HepG2 (cell line): ENCODE measurements at regions not wholly inside any gene's neighbourhood (a gene's known extent, or its start where the extent isn't known, plus 50 kb on each side); places are given as distances from the start of the nearest gene placed in this dataset.

Experiments used
- ATAC-seq: fragments of 200-7000 bp; cut with Tn5 transposase; 3 replicates; pipeline ENCODE4 v1.9.1; 2020; ENCODE audit warnings: mild to moderate bottlenecking, moderate library complexity
- BruUV-seq: library from RNA; stranded (reverse); fragments of 400-500 nt; replicated peaks from 2 replicates; lab custom pipeline; 2021; lab: Mats Ljungman, UMichigan
- CTCF ChIA-PET: fragments of 300-600 bp; formaldehyde crosslinking; extraction: SDS; loops from one replicate; lab custom pipeline; 2021; ENCODE audit warnings: low total read pairs, inconsistent platforms, low intra/inter-chr PET ratio; lab: Yijun Ruan, JAX
- POLR2A ChIA-PET: fragments of 350-600 bp; sonication (Branson Sonifier 250); formaldehyde crosslinking; loops from one replicate; lab custom pipeline; 2020; ENCODE audit warnings: antibody characterized with exemption, inconsistent platforms; lab: Yijun Ruan, JAX
- DNase-seq: peaks from one replicate; pipeline ENCODE4 v3.0.0-alpha.2; 2015; ENCODE audit warnings: low spot score
- FAIRE-seq: peaks from 3 replicates; lab custom pipeline; 2011; peaks lifted over from hg19 to GRCh38; lab: Jason Lieb, UNC
- H2AFZ ChIP-seq: one replicate; pipeline ENCODE4 v1.6.1; 2011; ENCODE audit warnings: low read length, inconsistent platforms
- H3K27ac ChIP-seq: fragments of 300-600 bp; 3 replicates; pipeline ENCODE4 v1.8.0; 2011; ENCODE audit warnings: mixed run types, mild to moderate bottlenecking, mixed read lengths, low read length, inconsistent platforms; ENCODE audit not compliant: insufficient read depth; ENCODE audit errors: extremely low read length
- H3K27me3 ChIP-seq, 2 experiments: fragments of 200-600 bp in 1 of 2; 2 replicates in 1 of 2; 3 replicates in 1 of 2; pipeline versions ENCODE4 v1.6.0 to v1.8.0; 2011; ENCODE audit warnings: low read length in 2 of 2, mild to moderate bottlenecking in 2 of 2, moderate library complexity in 2 of 2, inconsistent platforms in 1 of 2; ENCODE audit not compliant: insufficient read depth in 2 of 2, control insufficient read depth in 1 of 2
- H3K36me3 ChIP-seq, 2 experiments: fragments of 200-600 bp in 1 of 2; replicated peaks in 1 of 2; 2 replicates in 1 of 2; 3 replicates in 1 of 2; pipeline versions ENCODE4 v1.5.1 to v1.8.0; 2011; ENCODE audit warnings: low read length in 2 of 2, inconsistent platforms in 1 of 2; ENCODE audit not compliant: insufficient read depth in 2 of 2, control insufficient read depth in 1 of 2
- H3K4me1 ChIP-seq: 2 replicates; pipeline ENCODE4 v1.5.1; 2012; ENCODE audit warnings: low read length, inconsistent platforms; ENCODE audit not compliant: insufficient read depth
- H3K4me2 ChIP-seq: 2 replicates; pipeline ENCODE4 v1.6.0; 2011; ENCODE audit warnings: low read depth, low read length, inconsistent platforms
- H3K4me3 ChIP-seq, 3 experiments: fragments of 200-600 bp in 1 of 3; sonication (generic), shearing (Covaris generic) in 1 of 3; replicated peaks in 1 of 3; 2 replicates each; pipeline ENCODE4 v1.5.1; 2011 to 2016; ENCODE audit warnings: low read length in 3 of 3, inconsistent platforms in 2 of 3, low read depth in 2 of 3, mild to moderate bottlenecking in 2 of 3, control low read depth in 1 of 3, mixed read lengths in 1 of 3; ENCODE audit not compliant: insufficient read depth in 1 of 3
- H3K79me2 ChIP-seq: one replicate; pipeline ENCODE4 v1.6.1; 2011; ENCODE audit warnings: low read length, inconsistent platforms; ENCODE audit not compliant: insufficient read depth
- H3K9ac ChIP-seq: 2 replicates; pipeline ENCODE4 v1.6.0; 2011; ENCODE audit warnings: mild to moderate bottlenecking, low read depth, low read length, inconsistent platforms; ENCODE audit not compliant: insufficient read depth
- H3K9me3 ChIP-seq: 2 replicates; pipeline ENCODE4 v1.5.1; 2012; ENCODE audit warnings: mild to moderate bottlenecking, low read length
- H4K20me1 ChIP-seq: 2 replicates; pipeline ENCODE4 v1.6.0; 2011; ENCODE audit warnings: inconsistent platforms, mild to moderate bottlenecking, low read length, moderate library complexity; ENCODE audit not compliant: insufficient read depth
- ATF2 ChIP-seq: sonication (generic); formaldehyde crosslinking; IDR thresholded peaks from 2 replicates; pipeline ENCODE4 v1.4.0; 2020; ENCODE audit warnings: missing genetic modification reagents
- GATA4 ChIP-seq: sonication (generic); IDR thresholded peaks from 2 replicates; pipeline ENCODE4 v1.6.1; 2016; ENCODE audit warnings: antibody characterized with exemption, low read depth, borderline replicate concordance
- PPARG ChIP-seq: conservative IDR thresholded peaks from 2 replicates; pipeline ENCODE4 v1.6.1; 2016; ENCODE audit warnings: missing biosample characterization, missing genetic modification reagents
- PRMT3 ChIP-seq: sonication (generic); formaldehyde crosslinking; IDR thresholded peaks from 2 replicates; pipeline ENCODE4 v1.8.1; 2022; ENCODE audit warnings: low read depth, mild to moderate bottlenecking, moderate library complexity, missing genetic modification reagents, borderline replicate concordance
- PRPF4 ChIP-seq: fragments of 200-400 bp; formaldehyde crosslinking; IDR thresholded peaks from 2 replicates; pipeline ENCODE4 v1.6.1; 2016; ENCODE audit warnings: low read length, low read depth; ENCODE audit not compliant: poor library complexity, severe bottlenecking
- SIN3A ChIP-seq: IDR thresholded peaks from 2 replicates; pipeline ENCODE4 v1.6.1; 2011; ENCODE audit warnings: low read depth, mild to moderate bottlenecking, control low read depth, low read length, borderline replicate concordance
- TP53 ChIP-seq: sonication (generic); formaldehyde crosslinking; conservative IDR thresholded peaks from 2 replicates; pipeline ENCODE4 v1.4.0; 2020; ENCODE audit warnings: missing genetic modification reagents
- ZNF512B ChIP-seq: sonication (generic); formaldehyde crosslinking; IDR thresholded peaks from 2 replicates; pipeline ENCODE4 v1.5.1; 2020; ENCODE audit warnings: missing genetic modification reagents, mild to moderate bottlenecking, borderline replicate concordance
- ZNF543 ChIP-seq: sonication (generic); formaldehyde crosslinking; IDR thresholded peaks from 2 replicates; pipeline ENCODE4 v1.4.0; 2020; ENCODE audit warnings: mild to moderate bottlenecking, missing genetic modification reagents
- ZNF570 ChIP-seq: sonication (generic); formaldehyde crosslinking; IDR thresholded peaks from 2 replicates; pipeline ENCODE4 v1.4.0; 2020; ENCODE audit warnings: mild to moderate bottlenecking, missing genetic modification reagents, borderline replicate concordance
- ZNF644 ChIP-seq: IDR thresholded peaks from 2 replicates; pipeline ENCODE4 v1.6.1; 2016; ENCODE audit warnings: low read depth
- ZNF781 ChIP-seq: sonication (generic); formaldehyde crosslinking; IDR thresholded peaks from 2 replicates; pipeline ENCODE4 v1.5.1; 2020; ENCODE audit warnings: borderline replicate concordance, mild to moderate bottlenecking, missing genetic modification reagents; ENCODE audit errors: not compliant biosample characterization
- WGBS: methylation state at CpG from one replicate; pipeline ENCODE4 v1.1.6; 2017; ENCODE audit warnings: low lambda C conversion rate; 5-methylcytosine and 5-hydroxymethylcytosine counted together
- in situ Hi-C: cut with HindIII; loops from 2 replicates; pipeline ENCODE4 v1.10.0; 2017; ENCODE audit warnings: low pct_unique_long_range_greater_than_20kb; ENCODE audit not compliant: extremely low pct_ligation_motif_present
- intact Hi-C: fragments of 100-400 bp; cut with micrococcal nuclease; formaldehyde crosslinking; loops from one replicate; pipeline ENCODE4 v1.10.0; 2022; ENCODE audit not compliant: unreplicated experiment

DNA sequence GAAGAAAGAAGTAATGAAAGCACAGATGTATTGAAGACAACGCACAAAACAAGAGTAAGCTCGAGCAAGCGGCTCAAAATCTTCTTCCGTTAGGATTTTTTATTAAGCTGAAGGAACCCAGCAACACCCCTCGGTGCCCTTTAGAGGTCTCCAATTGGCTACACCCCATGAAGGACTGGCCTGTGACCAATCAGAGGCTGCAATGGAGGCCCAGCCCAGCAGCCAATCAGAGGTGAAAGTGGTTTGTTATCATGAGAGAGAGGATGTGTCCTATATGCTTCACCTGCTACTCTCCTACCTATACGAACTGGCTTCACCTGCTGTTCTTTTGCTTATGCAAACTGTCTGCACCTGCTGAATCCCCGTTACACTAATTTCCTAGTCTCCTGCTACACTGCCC lies 358.8 kb downstream of the C12orf50 start:
- Histone ChIP-seq H3K4me1 (no peaks in the 10 kb centered on the region), H3K4me2 (no peak overlapping the region), H3K27ac (no peak overlapping the region), H3K36me3 (no peaks in the 10 kb centered on the region), H2AFZ (no peak overlapping the region), H3K4me3 (no peak overlapping the region), H3K9ac (no peak overlapping the region), H3K27me3 (no peaks in the 10 kb centered on the region), H3K79me2 (no peaks in the 10 kb centered on the region), H3K9me3 (peaks cover 49% of the 10 kb centered on the region), H4K20me1 (no peaks in the 10 kb centered on the region)
- no TSS peak for BruUV-seq
- TF ChIP-seq PRMT3 (CRISPR knock-in tag): no peak
- no peak for TF ChIP-seq ZNF644 (CRISPR knock-in tag)
- TF ChIP-seq GATA4: no peak
- TF ChIP-seq TP53 (CRISPR knock-in tag): no peak
- TF ChIP-seq ZNF543 (CRISPR knock-in tag): no peak
- TF ChIP-seq ZNF570: no peak
- no peak for TF ChIP-seq PRPF4
- TF ChIP-seq ZNF781 (CRISPR knock-in tag): no peak
- no peak for TF ChIP-seq PPARG
- TF ChIP-seq ATF2: no peak
- no peak for TF ChIP-seq SIN3A
- TF ChIP-seq ZNF512B (CRISPR knock-in tag): no peak
- ChIA-PET CTCF (no interaction called here), POLR2A (no interaction called here)
- DNase-seq: no peak
- in situ Hi-C loops: no loop called here
- no peak for ATAC-seq
- WGBS: 58% methylated on average over 7 of the region's 7 CpGs
- intact Hi-C loops: no loop called here
- no peak for FAIRE-seq
